ENCODE measurements at regions not wholly inside any gene's neighbourhood (a gene's known extent, or its start where the extent isn't known, plus 50 kb on each side); places are given as distances from the start of the nearest gene placed in this dataset.

GRCh38 chr2:204434660-204435462 is 110.4 kb upstream of the PARD3B start:
- H3K4me1 ChIP-seq (ENCODE audit: control insufficient read depth in 2 of 2, insufficient read depth in 2 of 2, low read length in 2 of 2) = no peaks in the 10 kb centered on the region
- Mint-ChIP-seq H3K9me3 (ENCODE audit: insufficient read depth) (no peaks in the 10 kb centered on the region), H3K27me3 (no peaks in the 10 kb centered on the region), H3K4me1 (no peaks in the 10 kb centered on the region), H3K27ac (no peak overlapping the region), H3K4me3 (no peak overlapping the region)
- no peak overlapping the region for H2AFZ ChIP-seq (ENCODE audit: insufficient read depth, low read depth, low read length, poor library complexity, severe bottlenecking)
- intact Hi-C loops (cut with micrococcal nuclease) = no loop called here
- no peaks in the 10 kb centered on the region for H3K36me3 ChIP-seq (replicated peaks in 1 of 2; ENCODE audit: control extremely low read depth in 1 of 2, control insufficient read depth in 1 of 2, extremely low read depth in 1 of 2, insufficient read depth in 2 of 2, low read length in 1 of 2)
- 100% methylated on average over 1 of the region's 3 CpGs for WGBS (ENCODE audit: insufficient coverage)
- CTCF ChIA-PET = no interaction called here
- H3K4me3 ChIP-seq (ENCODE audit: control extremely low read depth in 1 of 5, extremely low read depth in 1 of 5, insufficient read depth in 1 of 5, low read depth in 2 of 5, low read length in 4 of 5) = no peak overlapping the region
- no peak for TF ChIP-seq CTCF (IDR thresholded peaks at IDR 0.05)
- no peak for TF ChIP-seq EZH2 (IDR thresholded peaks at IDR 0.05; ENCODE audit: borderline replicate concordance, insufficient read depth, low read depth, low read length, poor library complexity, severe bottlenecking)
- H3K79me2 ChIP-seq (ENCODE audit: control insufficient read depth, insufficient read depth, low read length) = no peaks in the 10 kb centered on the region
- H3K9ac ChIP-seq (ENCODE audit: low read length) = no peak overlapping the region
- no peaks in the 10 kb centered on the region for H4K20me1 ChIP-seq (ENCODE audit: control insufficient read depth, insufficient read depth, low read length, poor library complexity, severe bottlenecking)
- DNase-seq = no peak
- POLR2A ChIA-PET = no interaction called here
- H3K4me2 ChIP-seq (replicated peaks; ENCODE audit: low read depth, low read length, poor library complexity, severe bottlenecking) = no peak overlapping the region
- ATAC-seq (ENCODE audit: low read depth) = no peak
- no peak overlapping the region for H3K27ac ChIP-seq (ENCODE audit: low read length in 2 of 2)
- peaks cover 0 to 12% (median 4%) of the 10 kb centered on the region in 3 donors for H3K9me3 ChIP-seq (ENCODE audit: control extremely low read depth in 1 of 3, control insufficient read depth in 2 of 3, insufficient read depth in 1 of 3, low read length in 2 of 3)
- H3K27me3 ChIP-seq (replicated peaks in 1 of 4; ENCODE audit: control extremely low read depth in 1 of 4, control insufficient read depth in 3 of 4, insufficient read depth in 4 of 4, low read length in 3 of 4) = no peaks in the 10 kb centered on the region

GRCh38 chr2:204436230-204436629 is 109.0 kb upstream of the PARD3B start:
- no peaks in the 10 kb centered on the region for H3K36me3 ChIP-seq (replicated peaks in 1 of 2; ENCODE audit: control extremely low read depth in 1 of 2, control insufficient read depth in 1 of 2, extremely low read depth in 1 of 2, insufficient read depth in 2 of 2, low read length in 1 of 2)
- Mint-ChIP-seq H3K27me3 (no peaks in the 10 kb centered on the region), H3K27ac (no peak overlapping the region), H3K4me3 (no peak overlapping the region), H3K9me3 (ENCODE audit: insufficient read depth) (no peaks in the 10 kb centered on the region), H3K4me1 (no peaks in the 10 kb centered on the region)
- no peaks in the 10 kb centered on the region for H3K79me2 ChIP-seq (ENCODE audit: control insufficient read depth, insufficient read depth, low read length)
- H3K27me3 ChIP-seq (replicated peaks in 1 of 4; ENCODE audit: control extremely low read depth in 1 of 4, control insufficient read depth in 3 of 4, insufficient read depth in 4 of 4, low read length in 3 of 4) = no peaks in the 10 kb centered on the region
- no peak overlapping the region for H3K9ac ChIP-seq (ENCODE audit: low read length)
- ATAC-seq (ENCODE audit: low read depth) (no peak), DNase-seq (no peak)
- no peak overlapping the region for H3K4me3 ChIP-seq (ENCODE audit: control extremely low read depth in 1 of 5, extremely low read depth in 1 of 5, insufficient read depth in 1 of 5, low read depth in 2 of 5, low read length in 4 of 5)
- intact Hi-C loops (cut with micrococcal nuclease) = no loop called here
- no CpG with 5 or more reads among the region's 1 CpG for WGBS (ENCODE audit: insufficient coverage)
- no peaks in the 10 kb centered on the region for H3K4me1 ChIP-seq (ENCODE audit: control insufficient read depth in 2 of 2, insufficient read depth in 2 of 2, low read length in 2 of 2)
- no peak overlapping the region for H2AFZ ChIP-seq (ENCODE audit: insufficient read depth, low read depth, low read length, poor library complexity, severe bottlenecking)
- H3K27ac ChIP-seq (ENCODE audit: low read length in 2 of 2) = no peak overlapping the region
- peaks cover 0 to 12% (median 4%) of the 10 kb centered on the region in 3 donors for H3K9me3 ChIP-seq (ENCODE audit: control extremely low read depth in 1 of 3, control insufficient read depth in 2 of 3, insufficient read depth in 1 of 3, low read length in 2 of 3)
- TF ChIP-seq EZH2 (IDR thresholded peaks at IDR 0.05; ENCODE audit: borderline replicate concordance, insufficient read depth, low read depth, low read length, poor library complexity, severe bottlenecking) = no peak
- no peak for TF ChIP-seq CTCF (IDR thresholded peaks at IDR 0.05)
- CTCF ChIA-PET = no interaction called here
- H3K4me2 ChIP-seq (replicated peaks; ENCODE audit: low read depth, low read length, poor library complexity, severe bottlenecking) = no peak overlapping the region
- POLR2A ChIA-PET = no interaction called here
- no peaks in the 10 kb centered on the region for H4K20me1 ChIP-seq (ENCODE audit: control insufficient read depth, insufficient read depth, low read length, poor library complexity, severe bottlenecking)
